Neural crest cell (in vitro differentiated cells): ENCODE measurements at regions not wholly inside any gene's neighbourhood (a gene's known extent, or its start where the extent isn't known, plus 50 kb on each side); places are given as distances from the start of the nearest gene placed in this dataset.

Experiments
- DNase-seq: peaks from one replicate; pipeline ENCODE4 v3.0.0; 2021; ENCODE audit warnings: low read depth, mixed read lengths, low spot score
- H3K27ac Mint-ChIP-seq: one replicate; pipeline ENCODE4 v1.8.0; 2021; ENCODE audit warnings: mild to moderate bottlenecking, mixed read lengths; ENCODE audit not compliant: unreplicated experiment
- H3K27me3 Mint-ChIP-seq: 2 replicates; pipeline ENCODE4 v1.8.0; 2021; ENCODE audit warnings: low read depth, mild to moderate bottlenecking, mixed read lengths
- H3K36me3 Mint-ChIP-seq: 2 replicates; pipeline ENCODE4 v1.8.0; 2021; ENCODE audit warnings: low read depth, mild to moderate bottlenecking, mixed read lengths
- H3K4me1 Mint-ChIP-seq: 2 replicates; pipeline ENCODE4 v1.8.0; 2021; ENCODE audit warnings: mixed read lengths
- H3K4me3 Mint-ChIP-seq: one replicate; pipeline ENCODE4 v1.8.0; 2021; ENCODE audit warnings: mild to moderate bottlenecking, mixed read lengths
- H3K9me3 Mint-ChIP-seq: 2 replicates; pipeline ENCODE4 v1.8.0; 2021; ENCODE audit warnings: mixed read lengths
- CTCF ChIP-seq: fragments of 200-600 bp; sonication (generic); conservative IDR thresholded peaks from 2 replicates; pipeline ENCODE4 v1.5.0; 2021; ENCODE audit warnings: antibody characterized with exemption, mild to moderate bottlenecking

GRCh38 chr5:110104726-110105669 lies 415.3 kb downstream of the MAN2A1 start:
- Mint-ChIP-seq H3K4me1 (peaks cover 8% of the 10 kb centered on the region), H3K27me3 (no peaks in the 10 kb centered on the region), H3K36me3 (no peaks in the 10 kb centered on the region), H3K27ac (no peak overlapping the region), H3K4me3 (no peak overlapping the region), H3K9me3 (no peaks in the 10 kb centered on the region)
- no peak for DNase-seq
- TF ChIP-seq CTCF = no peak

- Mint-ChIP-seq H3K27me3 (no peaks in the 10 kb centered on the region), H3K9me3 (no peaks in the 10 kb centered on the region), H3K27ac (no peak overlapping the region), H3K4me3 (no peak overlapping the region), H3K4me1 (peaks cover 8% of the 10 kb centered on the region), H3K36me3 (no peaks in the 10 kb centered on the region)
- DNase-seq = no peak
- no peak for TF ChIP-seq CTCF
Observed at GRCh38 chr5:110105692-110106091, 416.0 kb downstream of the MAN2A1 start.

GRCh38 chr5:110106750-110107149 lies 417.0 kb downstream of the MAN2A1 start:
- Mint-ChIP-seq H3K9me3 (no peaks in the 10 kb centered on the region), H3K27ac (no peak overlapping the region), H3K27me3 (no peaks in the 10 kb centered on the region), H3K36me3 (no peaks in the 10 kb centered on the region), H3K4me3 (no peak overlapping the region), H3K4me1 (peaks cover 8% of the 10 kb centered on the region)
- no peak for DNase-seq
- TF ChIP-seq CTCF = no peak

- no peak for DNase-seq
- no peak overlapping the region for H3K4me3 Mint-ChIP-seq
- H3K27ac Mint-ChIP-seq = no peak overlapping the region
- no peaks in the 10 kb centered on the region for H3K36me3 Mint-ChIP-seq
- no peak for TF ChIP-seq CTCF
- H3K27me3 Mint-ChIP-seq = no peaks in the 10 kb centered on the region
- no peaks in the 10 kb centered on the region for H3K9me3 Mint-ChIP-seq
- peaks cover 8% of the 10 kb centered on the region for H3K4me1 Mint-ChIP-seq
Observed at GRCh38 chr5:110108520-110108919, 418.8 kb downstream of the MAN2A1 start.

- Mint-ChIP-seq H3K27ac (no peak overlapping the region), H3K4me1 (peaks cover 8% of the 10 kb centered on the region), H3K36me3 (no peaks in the 10 kb centered on the region), H3K4me3 (no peak overlapping the region), H3K9me3 (no peaks in the 10 kb centered on the region), H3K27me3 (no peaks in the 10 kb centered on the region)
- TF ChIP-seq CTCF = no peak
- DNase-seq = no peak
Observed at GRCh38 chr5:110109667-110110066, 419.9 kb downstream of the MAN2A1 start.
